ENCODE measurements at regions not wholly inside any gene's neighbourhood (a gene's known extent, or its start where the extent isn't known, plus 50 kb on each side); places are given as distances from the start of the nearest gene placed in this dataset.

GRCh38 chr2:39515897-39516346 is 78.8 kb upstream of the MAP4K3 start (continued):
- TF ChIP-seq, protein P1, sequence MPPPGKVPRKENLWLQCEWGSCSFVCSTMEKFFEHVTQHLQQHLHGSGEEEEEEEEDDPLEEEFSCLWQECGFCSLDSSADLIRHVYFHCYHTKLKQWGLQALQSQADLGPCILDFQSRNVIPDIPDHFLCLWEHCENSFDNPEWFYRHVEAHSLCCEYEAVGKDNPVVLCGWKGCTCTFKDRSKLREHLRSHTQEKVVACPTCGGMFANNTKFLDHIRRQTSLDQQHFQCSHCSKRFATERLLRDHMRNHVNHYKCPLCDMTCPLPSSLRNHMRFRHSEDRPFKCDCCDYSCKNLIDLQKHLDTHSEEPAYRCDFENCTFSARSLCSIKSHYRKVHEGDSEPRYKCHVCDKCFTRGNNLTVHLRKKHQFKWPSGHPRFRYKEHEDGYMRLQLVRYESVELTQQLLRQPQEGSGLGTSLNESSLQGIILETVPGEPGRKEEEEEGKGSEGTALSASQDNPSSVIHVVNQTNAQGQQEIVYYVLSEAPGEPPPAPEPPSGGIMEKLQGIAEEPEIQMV (CRISPR knock-in tag; IDR thresholded peaks at IDR 0.05; ENCODE audit: low read depth) = peak; percentile 24; the same call in 1 of the 2 replicates
- TF ChIP-seq ZNF790 (CRISPR knock-in tag; IDR thresholded peaks at IDR 0.05; ENCODE audit: borderline replicate concordance) = no peak
- no peak for TF ChIP-seq MEIS2 (CRISPR knock-in tag; IDR thresholded peaks at IDR 0.05)
- TF ChIP-seq JARID2 (CRISPR knock-in tag; IDR thresholded peaks at IDR 0.05; ENCODE audit: insufficient replicate concordance) = no peak
- TF ChIP-seq PAXIP1 (CRISPR knock-in tag; conservative IDR thresholded peaks at IDR 0.05) = peak; percentile 12; the same call in 1 of the 2 replicates
- no peak for TF ChIP-seq FOXA1 (IDR thresholded peaks at IDR 0.05)
- peak; percentile 70 for TF ChIP-seq FOXA1 (CRISPR knock-in tag; IDR thresholded peaks at IDR 0.05)
- TF ChIP-seq ZNF749 (CRISPR knock-in tag; IDR thresholded peaks at IDR 0.05; ENCODE audit: borderline replicate concordance) = no peak
- TF ChIP-seq, protein P2, sequence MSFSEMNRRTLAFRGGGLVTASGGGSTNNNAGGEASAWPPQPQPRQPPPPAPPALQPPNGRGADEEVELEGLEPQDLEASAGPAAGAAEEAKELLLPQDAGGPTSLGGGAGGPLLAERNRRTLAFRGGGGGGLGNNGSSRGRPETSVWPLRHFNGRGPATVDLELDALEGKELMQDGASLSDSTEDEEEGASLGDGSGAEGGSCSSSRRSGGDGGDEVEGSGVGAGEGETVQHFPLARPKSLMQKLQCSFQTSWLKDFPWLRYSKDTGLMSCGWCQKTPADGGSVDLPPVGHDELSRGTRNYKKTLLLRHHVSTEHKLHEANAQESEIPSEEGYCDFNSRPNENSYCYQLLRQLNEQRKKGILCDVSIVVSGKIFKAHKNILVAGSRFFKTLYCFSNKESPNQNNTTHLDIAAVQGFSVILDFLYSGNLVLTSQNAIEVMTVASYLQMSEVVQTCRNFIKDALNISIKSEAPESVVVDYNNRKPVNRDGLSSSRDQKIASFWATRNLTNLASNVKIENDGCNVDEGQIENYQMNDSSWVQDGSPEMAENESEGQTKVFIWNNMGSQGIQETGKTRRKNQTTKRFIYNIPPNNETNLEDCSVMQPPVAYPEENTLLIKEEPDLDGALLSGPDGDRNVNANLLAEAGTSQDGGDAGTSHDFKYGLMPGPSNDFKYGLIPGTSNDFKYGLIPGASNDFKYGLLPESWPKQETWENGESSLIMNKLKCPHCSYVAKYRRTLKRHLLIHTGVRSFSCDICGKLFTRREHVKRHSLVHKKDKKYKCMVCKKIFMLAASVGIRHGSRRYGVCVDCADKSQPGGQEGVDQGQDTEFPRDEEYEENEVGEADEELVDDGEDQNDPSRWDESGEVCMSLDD (CRISPR knock-in tag; IDR thresholded peaks at IDR 0.05; ENCODE audit: borderline replicate concordance) = no peak; the same call in 1 of the 2 replicates
- 0 out of 2 replicates have a peak, but pooled peaks have one; percentile 51 for TF ChIP-seq KDM1A (CRISPR knock-in tag; IDR thresholded peaks at IDR 0.05)
- no peak for TF ChIP-seq ZXDC (CRISPR knock-in tag; IDR thresholded peaks at IDR 0.05)
- TF ChIP-seq RERE (CRISPR knock-in tag; IDR thresholded peaks at IDR 0.05; ENCODE audit: low read depth) = no peak; the same call in 1 of the 2 replicates
